Renal pelvis (tissue), 1 donor: ENCODE measurements at regions not wholly inside any gene's neighbourhood (a gene's known extent, or its start where the extent isn't known, plus 50 kb on each side); places are given as distances from the start of the nearest gene placed in this dataset.

Source experiments
- DNase-seq: peaks from one replicate; pipeline ENCODE4 v3.0.0-alpha.2; 2013

DNA sequence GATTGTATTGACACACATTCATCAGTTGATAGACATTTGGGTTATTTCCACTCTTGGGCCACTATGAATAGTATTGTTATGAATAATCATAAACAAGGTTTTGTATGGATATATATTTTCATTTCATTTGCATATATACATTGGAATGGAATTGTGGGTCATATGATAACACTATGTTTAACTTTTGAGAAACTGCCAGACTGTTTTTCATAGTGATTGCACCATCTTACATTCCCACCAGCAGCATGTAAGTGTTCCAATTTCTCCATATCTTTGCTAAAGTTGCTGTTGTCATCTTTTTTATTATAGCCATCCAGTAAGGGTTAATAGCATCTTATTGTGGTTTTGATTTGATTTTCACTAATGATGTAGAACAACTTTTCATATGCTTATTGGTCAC, 198.5 kb upstream of the PPFIA2 start:
- DNase-seq, result no peak

DNA sequence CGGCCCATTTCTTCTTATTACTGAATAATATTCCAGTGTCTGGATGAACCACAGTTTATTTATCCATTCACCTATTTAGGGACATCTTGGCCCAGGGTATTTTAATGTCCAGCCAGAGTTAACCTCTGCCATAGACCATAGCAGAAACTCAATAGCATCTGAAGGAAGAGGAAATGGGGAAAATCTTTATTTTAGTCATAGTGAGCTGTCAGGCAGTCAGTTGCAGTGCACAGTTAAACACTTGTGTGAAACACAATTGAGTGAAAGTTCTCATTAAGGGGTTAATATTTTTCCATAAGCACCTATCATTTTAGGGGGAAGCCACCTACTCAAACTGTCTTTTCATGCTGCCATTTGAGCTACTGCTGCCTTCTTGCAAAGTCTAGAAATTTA, 197.3 kb upstream of the PPFIA2 start:
- no peak for DNase-seq

DNA sequence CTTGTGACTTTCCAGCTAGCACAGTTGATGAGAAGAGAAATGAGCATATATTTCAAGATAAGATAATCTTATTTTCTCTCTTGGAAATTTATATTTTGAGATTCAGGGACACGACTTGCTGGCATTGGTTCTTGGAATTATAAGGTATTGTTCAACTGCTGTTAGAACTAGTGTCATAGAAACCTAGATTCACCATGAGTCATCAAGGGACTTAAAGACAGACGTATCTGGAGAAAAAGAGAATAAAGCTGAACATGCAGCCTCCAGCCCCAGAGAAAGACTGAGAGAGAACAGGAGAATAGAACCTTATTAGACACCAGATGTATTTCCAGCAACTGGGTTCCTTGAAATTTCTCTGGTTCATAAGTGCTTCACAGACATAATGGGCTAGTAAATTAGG, 194.4 kb upstream of the PPFIA2 start:
- DNase-seq, result no peak

DNA sequence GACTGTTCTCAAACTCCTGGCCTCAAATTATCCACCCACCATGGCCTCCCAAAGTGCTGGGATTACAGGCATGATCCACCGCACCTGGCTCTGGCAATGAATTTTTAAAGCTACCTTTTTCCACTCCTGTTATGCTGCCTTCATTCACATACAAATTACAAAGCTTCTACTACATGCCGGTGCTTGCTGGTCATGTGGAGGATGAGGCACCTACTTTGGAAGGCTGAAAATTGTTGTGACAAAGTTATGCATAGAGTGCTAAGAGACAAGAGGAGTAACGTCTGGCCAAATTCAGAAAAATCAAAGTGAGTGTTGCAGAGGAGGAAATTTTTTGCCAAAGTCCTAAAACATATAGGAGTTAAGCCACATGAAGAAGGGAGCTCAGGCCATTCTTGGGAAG, 191.7 kb upstream of the PPFIA2 start:
- no peak for DNase-seq

DNA sequence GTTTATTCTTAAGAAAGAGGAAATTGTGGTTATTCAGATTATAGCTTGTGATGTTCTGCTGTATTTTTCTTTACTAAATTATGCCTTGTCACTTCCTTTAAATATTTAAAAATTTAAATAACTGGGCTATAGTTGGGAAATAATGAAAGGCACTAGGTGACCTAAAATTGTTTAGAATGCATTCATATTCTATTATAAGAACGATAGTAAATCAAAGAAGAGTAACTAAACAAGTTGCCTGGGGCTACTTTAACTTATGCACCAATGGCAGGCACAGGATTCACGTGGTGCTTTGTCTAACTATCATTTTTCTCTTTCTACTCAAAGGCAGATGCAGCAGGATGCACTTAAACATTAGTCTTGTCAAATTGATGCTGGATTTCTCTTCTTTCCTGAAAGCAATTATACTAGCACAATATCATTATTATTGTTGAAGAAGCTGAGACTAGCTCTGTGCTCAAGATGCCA, 190.7 kb upstream of the PPFIA2 start:
- no peak for DNase-seq

DNA sequence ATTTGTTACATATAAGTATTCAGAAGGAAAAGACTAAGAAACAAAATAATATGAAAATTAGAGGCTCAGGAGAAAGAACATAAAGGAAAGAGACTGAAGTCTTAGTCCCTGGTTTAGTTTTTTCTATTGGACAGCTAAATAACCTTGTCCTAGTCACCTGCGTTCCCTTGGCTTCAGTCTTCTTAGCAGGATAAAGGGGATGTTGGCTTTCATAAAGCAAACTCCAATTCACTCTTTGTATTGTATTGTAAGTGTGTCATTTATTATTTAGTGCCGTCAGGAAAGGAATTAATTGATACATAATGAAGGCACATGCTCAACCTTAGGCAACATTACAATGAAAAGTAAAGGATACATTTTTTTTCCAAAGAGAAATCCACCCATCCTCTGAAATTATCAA, 190.3 kb upstream of the PPFIA2 start:
- no peak for DNase-seq

DNA sequence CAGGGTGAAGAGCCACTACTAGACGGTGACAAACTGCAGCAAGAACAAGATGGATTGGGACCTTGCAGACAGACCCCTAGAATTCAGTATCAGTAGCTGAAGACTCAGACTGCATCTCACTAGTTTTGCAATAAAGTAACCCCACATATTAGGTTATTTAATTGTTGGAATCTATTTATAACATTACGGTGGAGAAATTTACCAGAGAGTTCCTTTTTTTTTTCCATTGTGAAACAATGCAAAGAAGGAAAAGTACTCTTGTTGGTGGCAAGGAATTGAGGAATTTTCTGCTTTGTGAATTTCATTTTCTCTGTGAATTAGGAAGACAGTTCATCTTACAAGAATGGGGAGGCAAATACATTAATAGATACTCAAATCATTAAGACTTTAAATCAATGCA, 185.7 kb upstream of the PPFIA2 start:
- no peak for DNase-seq

DNA sequence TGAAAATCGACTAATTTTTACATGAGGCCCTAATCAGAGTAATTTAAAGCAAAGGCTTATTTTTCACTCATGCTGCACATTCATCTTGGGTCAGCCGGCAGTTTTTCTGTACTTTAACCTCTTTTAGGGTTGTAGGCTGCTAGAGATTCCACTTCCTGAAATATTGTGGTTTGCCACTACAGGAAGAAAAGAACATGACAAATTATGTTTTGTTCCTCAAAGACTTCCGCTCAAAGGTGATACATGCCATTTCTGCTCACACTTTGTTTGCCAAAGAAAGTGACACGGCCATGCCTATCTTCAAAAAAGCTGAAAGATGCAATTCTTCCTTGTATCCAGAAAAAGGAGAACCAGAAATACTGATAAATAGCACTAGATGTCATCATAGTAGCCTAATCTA, 183.4 kb upstream of the PPFIA2 start:
- no peak for DNase-seq

DNA sequence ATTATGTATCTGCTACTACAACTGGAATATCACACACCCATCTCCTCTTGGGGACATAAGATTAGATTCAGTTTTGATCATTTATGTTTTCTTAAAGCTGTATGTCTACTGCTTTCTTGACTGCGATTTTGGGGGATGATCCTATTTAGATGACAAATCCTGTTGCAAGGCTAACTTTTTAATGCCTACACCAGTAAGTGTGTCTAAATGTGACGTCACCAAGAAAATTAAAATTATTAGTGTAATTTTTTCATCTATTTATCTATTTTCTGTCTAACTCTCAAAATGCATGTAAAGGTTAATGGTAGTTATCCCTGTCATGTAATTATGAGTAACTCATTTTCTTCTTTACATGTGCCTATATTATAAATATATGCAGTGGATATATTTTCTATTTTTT, 170.9 kb upstream of the PPFIA2 start:
- DNase-seq, result no peak

DNA sequence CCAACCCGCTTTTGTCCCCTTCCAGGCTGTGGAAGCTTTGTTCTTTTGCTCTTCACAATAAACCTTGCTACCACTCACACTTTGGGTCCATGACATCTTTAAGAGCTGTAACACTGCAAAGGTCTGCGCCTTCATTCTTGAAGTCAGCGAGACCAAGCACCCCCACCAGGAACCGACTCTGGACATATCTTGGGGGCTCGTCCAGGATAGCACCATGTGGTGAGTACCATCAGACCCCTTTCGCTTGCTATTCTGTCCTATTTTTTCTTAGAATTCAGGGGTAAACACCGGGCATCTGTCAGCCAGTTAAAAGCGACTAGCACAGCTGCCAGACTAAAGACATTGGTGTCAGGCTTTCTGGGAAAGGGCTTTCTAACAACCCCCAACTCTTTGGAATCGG, 137.6 kb upstream of the PPFIA2 start:
- DNase-seq, result no peak

DNA sequence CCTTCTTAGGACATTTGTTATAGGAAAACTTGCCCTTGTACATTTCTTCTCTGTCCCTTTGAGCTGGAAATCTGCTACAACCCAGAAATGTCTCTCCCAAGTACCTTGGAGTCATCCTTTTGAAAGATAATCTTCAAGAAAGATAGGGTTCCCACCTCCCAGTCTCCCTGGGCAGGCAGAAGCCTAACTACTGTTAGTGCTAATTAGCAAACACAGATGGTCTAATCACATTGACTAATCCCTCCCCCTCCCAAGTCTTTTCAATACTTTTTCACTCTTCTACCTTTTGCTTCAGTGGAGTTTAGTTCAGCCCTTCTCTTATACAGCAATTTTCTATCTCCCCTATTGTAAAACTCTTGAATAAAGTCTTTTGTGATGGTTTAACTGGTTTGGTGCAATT, 129.8 kb upstream of the PPFIA2 start:
- no peak for DNase-seq

DNA sequence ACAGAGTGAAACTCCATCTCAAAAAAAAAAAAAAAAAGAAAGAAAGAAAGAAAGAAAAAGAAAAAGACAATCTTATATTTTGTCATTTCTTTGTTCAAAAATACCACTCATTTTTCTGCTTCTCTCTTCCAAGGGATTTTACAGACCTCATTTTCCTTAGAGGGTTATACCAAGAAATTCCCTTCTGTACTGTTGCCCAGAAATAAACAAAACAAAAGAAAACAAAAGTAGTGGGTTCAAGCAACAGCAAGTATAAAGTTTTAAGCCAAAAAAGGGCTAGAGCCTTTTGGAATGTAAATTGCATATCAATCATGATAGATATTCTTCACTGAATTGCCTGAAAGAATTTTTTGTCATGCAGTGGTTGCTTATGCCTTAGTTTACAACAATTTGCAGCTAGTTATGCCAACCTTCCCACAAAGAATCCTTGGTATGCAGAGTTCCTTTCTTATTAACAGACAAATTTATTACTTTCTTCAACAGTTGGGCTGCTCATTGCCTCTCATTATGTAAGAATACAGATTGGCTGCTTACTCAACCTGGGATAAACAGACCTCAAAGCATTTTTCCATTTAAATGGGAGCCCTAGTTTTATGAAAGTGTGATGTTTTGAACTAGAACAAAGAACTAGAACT, 129.1 kb upstream of the PPFIA2 start:
- DNase-seq, result peak; percentile 7

DNA sequence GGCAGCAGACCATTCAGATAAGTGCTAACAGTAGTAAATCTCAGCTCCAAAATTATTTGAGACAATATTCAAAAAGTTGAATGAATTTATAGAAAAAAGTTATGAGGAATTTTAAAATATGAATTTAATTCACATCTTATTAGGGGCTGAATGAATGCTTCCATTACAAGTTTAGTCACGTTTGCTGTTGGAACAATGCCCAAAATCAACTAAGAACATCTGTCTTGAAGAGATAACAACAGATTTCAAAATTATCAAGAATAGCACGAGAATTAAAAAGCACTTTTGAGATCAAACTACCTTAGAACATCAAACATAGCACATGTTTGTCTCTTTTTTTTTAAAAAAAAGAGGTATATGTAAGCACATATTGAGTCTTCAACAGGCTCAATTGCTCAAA, 115.4 kb upstream of the PPFIA2 start:
- no peak for DNase-seq

DNA sequence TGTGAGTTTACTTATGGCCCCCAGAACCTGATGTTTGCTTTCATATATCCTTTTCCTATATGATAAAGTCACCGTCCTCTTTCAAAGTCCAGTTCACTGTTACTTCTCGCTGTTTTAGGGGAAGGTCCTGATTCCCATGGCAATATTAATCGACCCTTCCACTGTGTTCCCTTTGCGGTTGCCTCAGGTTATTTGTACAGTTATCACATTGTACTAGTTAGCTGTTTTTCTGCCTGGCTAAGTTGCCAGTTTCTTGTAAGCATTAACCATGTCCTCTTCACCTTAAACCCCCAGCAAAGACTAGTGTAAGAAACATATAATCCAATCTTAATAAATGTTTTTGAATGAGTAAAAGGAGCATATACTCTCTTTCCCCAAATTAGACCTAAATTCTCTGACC, 115.0 kb upstream of the PPFIA2 start:
- DNase-seq, result no peak

DNA sequence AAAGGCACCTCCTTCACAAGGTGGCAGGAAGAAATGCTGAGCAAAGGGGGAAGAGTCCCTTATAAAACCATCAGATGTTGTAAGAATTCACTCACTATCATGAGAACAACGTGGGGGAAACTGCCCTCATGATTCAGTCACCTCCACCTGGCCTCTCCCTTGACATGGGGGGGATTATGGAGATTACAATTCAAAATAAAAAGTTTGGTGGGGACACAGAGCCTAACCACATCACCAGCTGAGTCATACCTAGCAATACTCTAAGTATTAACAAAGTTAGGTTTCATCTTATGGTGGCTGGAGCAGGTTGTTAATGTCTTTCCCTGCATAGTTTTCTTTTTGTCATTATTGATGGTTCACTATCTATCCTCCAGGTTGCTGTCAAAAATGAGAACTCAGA, 113.2 kb upstream of the PPFIA2 start:
- no peak for DNase-seq

DNA sequence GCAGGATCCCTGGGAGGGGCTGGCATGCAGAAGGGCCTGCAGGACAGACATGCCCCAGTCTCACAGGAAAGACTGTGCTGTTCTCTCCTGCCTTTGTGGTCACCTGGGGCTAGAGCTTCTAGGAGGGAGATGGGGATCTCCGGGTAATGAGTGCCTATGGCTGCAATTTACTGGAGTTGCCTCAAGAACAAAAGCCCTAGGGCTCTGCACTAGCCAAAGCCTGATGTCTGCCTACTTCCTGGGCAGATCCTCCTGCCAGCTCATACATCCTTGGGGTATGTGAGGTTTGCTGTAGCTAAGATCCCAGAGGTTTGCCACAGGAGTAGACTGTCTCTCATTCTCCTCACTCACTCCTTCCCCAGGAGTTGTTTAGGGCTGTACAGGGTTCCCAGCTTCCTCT, 106.9 kb upstream of the PPFIA2 start:
- DNase-seq, result no peak

DNA sequence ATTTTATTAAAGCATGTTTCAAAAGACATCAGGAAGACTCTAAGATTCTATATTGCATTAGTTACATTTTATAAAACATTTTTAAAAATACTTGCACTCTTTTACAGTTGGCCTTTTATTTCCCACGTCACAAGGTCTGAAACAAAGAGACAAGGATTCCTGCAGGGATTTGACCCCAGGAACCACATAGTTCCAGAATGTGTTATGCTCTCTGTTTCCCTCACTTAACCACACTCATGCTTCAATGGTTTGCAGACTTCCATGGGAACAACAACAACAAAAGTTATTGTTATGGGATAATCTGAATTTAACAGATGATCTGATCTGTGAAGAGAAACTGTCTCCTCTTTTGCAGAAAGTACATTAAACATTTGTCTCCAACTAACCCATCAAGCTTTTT, 104.3 kb upstream of the PPFIA2 start:
- no peak for DNase-seq

DNA sequence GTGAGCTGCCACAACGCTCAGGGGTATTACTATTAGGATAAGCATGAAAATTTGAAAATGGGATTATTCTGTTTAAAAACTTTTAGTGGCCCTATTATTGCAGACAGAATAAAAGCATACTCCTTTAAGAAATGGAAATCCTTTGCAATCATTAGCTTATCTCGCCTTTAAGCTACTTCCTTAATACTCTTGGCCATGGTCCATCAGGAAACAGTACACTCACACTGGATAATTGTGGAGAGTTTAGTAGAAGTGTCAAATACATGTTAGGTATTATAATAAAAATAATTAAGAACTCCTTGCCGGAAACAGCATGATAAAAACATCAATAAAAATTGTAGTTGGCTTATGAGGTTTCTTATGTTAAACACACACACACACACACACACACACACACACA, 100.4 kb upstream of the PPFIA2 start:
- DNase-seq, result peak; percentile 7

DNA sequence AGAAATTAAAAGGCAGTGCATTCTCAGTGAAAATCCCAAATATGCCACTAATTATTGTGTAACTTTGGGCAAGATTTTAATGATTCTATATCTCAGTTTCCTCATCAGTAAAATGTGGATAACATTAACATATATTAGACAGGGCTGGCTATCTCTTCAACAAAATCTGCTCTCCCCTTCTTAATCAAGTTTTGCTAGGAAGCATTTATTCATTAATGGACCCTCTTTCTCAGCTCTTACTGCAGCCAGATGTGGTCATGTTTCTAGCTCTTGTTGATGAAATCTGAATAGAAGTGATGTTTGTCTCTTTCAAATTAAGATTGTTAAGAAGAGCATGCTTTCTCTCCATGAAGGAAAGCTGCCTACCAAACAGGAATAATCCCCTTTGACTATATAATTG, 84.4 kb upstream of the PPFIA2 start:
- no peak for DNase-seq

DNA sequence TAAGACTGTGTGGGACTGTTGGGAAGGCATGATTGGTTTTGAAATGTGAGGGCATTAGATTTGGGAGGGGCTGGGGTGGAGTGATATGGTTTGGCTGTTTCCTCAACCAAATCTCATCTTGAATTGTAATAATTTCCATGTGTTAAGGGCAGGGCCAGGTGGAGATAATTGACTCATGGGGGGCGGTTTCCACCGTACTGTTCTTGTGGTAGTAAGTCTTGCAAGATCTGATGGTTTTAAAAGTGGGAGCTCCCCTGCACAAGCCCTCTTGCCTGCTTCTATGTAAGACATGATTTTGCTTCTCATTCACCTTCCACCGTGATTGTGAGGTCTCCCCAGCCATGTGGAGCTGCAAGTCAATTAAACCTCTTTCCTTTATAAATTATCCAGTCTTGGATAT, 76.6 kb upstream of the PPFIA2 start:
- no peak for DNase-seq

DNA sequence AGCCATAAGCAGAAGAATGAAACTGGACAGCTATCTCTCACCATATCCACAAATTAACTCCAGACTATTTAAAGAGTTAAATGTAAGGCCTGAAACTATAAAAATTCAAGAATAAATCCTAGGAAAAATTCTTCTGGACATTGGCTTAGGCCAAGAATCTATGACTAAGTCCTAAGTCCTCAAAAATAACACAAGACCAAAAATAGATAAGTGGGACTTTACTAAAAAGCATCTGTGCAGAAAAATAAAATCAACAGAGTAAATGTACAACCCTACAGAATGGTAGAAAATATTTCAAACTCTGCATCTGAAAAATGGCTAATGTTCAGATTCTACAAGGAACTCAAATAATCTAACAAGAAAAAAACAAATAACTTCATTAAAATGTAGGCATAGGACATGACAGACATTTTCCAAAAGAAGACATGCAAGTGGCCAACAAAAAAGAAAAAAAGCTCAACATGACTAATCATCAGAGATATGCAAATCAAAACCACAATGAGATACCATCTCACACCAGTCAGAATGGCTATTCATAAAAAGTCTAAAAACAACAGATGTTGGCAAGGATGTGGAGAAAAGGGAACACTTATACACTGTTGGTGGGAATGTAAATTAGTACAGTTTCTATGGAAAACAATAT, 61.0 kb upstream of the PPFIA2 start:
- no peak for DNase-seq

DNA sequence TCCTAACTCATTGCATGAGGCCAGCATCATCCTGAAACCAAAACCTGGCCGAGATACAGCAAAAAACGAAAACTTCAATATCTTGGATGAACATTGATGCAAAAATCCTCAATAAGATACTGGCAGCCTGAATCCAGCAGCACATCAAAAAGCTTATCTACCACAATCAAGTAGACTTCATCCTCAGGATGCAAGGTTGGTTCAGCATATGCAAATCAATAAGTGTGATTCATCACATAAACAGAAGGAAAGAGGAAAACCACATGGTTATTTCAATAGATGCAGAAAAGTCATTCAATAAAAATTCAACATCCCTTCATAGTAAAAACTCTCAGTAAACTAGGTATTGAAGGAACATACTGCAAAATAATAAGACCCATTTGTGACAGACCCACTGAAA, 56.5 kb upstream of the PPFIA2 start:
- no peak for DNase-seq

DNA sequence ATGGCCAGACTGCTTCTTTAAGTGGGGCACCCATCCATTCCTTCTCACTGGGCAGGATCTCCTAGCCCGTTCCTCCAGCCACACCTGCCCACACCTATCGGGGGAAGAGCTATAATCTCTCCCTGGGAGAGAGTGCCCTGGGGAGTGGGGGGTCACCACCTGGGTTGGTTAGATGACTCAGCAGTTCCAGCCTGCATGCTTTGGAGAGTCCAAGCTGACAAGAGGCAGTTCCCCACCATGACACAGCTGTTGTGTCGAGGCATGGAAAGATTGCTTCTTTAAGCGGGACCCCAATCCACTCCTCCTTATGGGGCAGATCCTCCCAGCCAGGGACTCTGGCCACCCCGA, 52.6 kb upstream of the PPFIA2 start:
- no peak for DNase-seq

DNA sequence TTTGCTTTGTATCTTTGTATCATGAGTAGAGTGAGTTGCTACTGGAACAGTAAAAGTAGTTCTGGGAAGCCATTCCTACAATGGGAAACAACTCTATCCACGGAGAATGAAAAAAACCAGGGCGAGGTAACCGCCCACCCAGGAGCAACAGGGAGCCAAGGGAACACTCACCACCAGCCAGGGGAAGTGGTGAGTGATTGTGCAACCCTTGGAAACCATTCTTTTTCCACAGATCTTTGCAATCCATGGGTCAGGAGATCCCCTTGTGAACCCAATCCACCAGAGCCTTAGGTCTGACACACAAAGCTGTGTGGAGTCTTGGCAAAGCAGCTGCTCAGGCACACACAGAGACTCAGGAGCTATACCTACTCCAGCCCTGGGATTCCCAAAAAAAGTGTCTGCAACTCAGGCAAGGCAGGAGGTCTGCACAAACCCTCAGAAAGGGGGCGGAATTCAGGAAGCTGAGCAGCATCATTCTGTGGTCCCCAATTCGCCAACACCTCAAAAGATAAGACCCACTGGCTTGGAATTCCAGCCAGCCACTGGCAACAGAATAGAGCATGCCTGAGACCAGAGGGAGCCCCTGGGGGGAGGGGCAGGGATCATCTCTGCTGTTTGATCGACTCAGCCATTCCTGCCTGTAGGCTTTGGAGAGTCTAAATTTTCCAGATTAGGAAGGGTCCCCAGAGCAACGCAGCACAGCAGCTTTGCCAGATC, 52.1 kb upstream of the PPFIA2 start:
- DNase-seq, result no peak
